MM.1S (cell line): ENCODE measurements at regions not wholly inside any gene's neighbourhood (a gene's known extent, or its start where the extent isn't known, plus 50 kb on each side); places are given as distances from the start of the nearest gene placed in this dataset.

Experiments used
- DNase-seq: peaks from one replicate; pipeline ENCODE4 v3.0.0-alpha.2; 2015
- H2AFZ ChIP-seq: fragments of 300-600 bp; sonication (generic); 2 replicates; pipeline ENCODE4 v1.6.0; 2016; ENCODE audit warnings: antibody characterized with exemption, low read length
- H3F3A ChIP-seq: fragments of 300-600 bp; sonication (generic); 2 replicates; pipeline ENCODE4 v1.6.1; 2016; ENCODE audit warnings: mild to moderate bottlenecking, antibody characterized with exemption, low read length, moderate library complexity, mixed read lengths; ENCODE audit not compliant: insufficient read depth
- H3K27ac ChIP-seq: fragments of 300-600 bp; sonication (generic); 2 replicates; pipeline ENCODE4 v1.5.1; 2016; ENCODE audit warnings: mild to moderate bottlenecking, low read length
- H3K27me3 ChIP-seq: fragments of 300-600 bp; sonication (generic); replicated peaks from 2 replicates; pipeline ENCODE4 v1.6.0; 2016; ENCODE audit warnings: low read length; ENCODE audit not compliant: insufficient read depth
- H3K36me3 ChIP-seq: fragments of 300-600 bp; sonication (generic); replicated peaks from 2 replicates; pipeline ENCODE4 v1.6.1; 2016; ENCODE audit warnings: mild to moderate bottlenecking, low read length, mixed read lengths; ENCODE audit not compliant: insufficient read depth
- H3K4me1 ChIP-seq: fragments of 300-600 bp; sonication (generic); 2 replicates; pipeline ENCODE4 v1.6.1; 2016; ENCODE audit warnings: low read length, mixed read lengths
- H3K4me2 ChIP-seq: fragments of 300-600 bp; sonication (generic); 2 replicates; pipeline ENCODE4 v1.6.0; 2016; ENCODE audit warnings: low read depth, low read length
- H3K4me3 ChIP-seq: fragments of 300-600 bp; sonication (generic); 2 replicates; pipeline ENCODE4 v1.5.1; 2016; ENCODE audit warnings: low read length, mixed read lengths
- H3K79me2 ChIP-seq: fragments of 300-600 bp; sonication (generic); 2 replicates; pipeline ENCODE4 v1.6.1; 2016; ENCODE audit warnings: mixed run types, low read length, mixed read lengths
- H3K9ac ChIP-seq: fragments of 300-600 bp; sonication (generic); 2 replicates; pipeline ENCODE4 v1.6.1; 2016; ENCODE audit warnings: low read length, mixed read lengths
- H3K9me2 ChIP-seq: fragments of 300-600 bp; sonication (generic); replicated peaks from 2 replicates; pipeline ENCODE4 v1.6.1; 2016; ENCODE audit warnings: mild to moderate bottlenecking, low read length, mixed read lengths; ENCODE audit not compliant: insufficient read depth
- H3K9me3 ChIP-seq: fragments of 300-600 bp; sonication (generic); replicated peaks from 2 replicates; pipeline ENCODE4 v1.6.1; 2016; ENCODE audit warnings: mild to moderate bottlenecking, low read length, mixed read lengths; ENCODE audit not compliant: insufficient read depth
- H4K20me1 ChIP-seq: fragments of 300-600 bp; sonication (generic); 2 replicates; pipeline ENCODE4 v1.6.1; 2016; ENCODE audit warnings: mild to moderate bottlenecking, low read length, moderate library complexity, mixed read lengths; ENCODE audit not compliant: insufficient read depth
- EZH2 ChIP-seq: fragments of 300-600 bp; sonication (generic); optimal IDR thresholded peaks from 2 replicates; pipeline ENCODE3; 2017; ENCODE audit warnings: low read depth, mild to moderate bottlenecking, antibody characterized with exemption, low read length, mixed read lengths
- EZH2phosphoT487 ChIP-seq: fragments of 300-600 bp; sonication (generic); IDR thresholded peaks from 2 replicates; pipeline ENCODE4 v1.6.1; 2018; ENCODE audit warnings: antibody characterized with exemption, low read length
- TF ChIP-seq, protein P1 (sequence below): fragments of 300-600 bp; sonication (generic); IDR thresholded peaks from 2 replicates; pipeline ENCODE4 v1.5.1; 2016; ENCODE audit warnings: antibody characterized with exemption, low read length, mixed read lengths

DNA sequence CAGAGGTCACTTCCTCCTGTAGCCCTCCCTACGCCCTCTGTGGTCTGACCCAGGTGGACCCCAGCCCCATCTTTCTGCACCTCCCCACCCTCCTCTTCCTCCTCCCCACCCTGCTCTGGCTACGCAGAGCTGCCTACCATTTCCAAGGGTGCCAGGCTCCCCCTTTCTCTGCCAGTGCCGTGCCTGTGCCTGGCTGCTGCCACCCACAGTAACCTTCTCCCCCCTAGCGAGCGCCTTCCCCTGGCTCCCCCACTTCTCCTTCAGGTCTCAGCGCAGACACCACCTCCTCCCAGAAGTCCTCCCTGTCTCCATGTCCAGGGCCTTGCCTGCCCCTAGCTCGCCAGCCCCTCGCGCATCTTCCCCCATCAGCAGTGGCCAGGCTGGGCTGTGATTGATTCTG lies 471.5 kb downstream of the PTPRU start:
- Histone ChIP-seq H3K36me3 (no peaks in the 10 kb centered on the region), H3K4me3 (no peak overlapping the region), H3K4me1 (no peaks in the 10 kb centered on the region), H2AFZ (no peak overlapping the region), H3K9me2 (no peaks in the 10 kb centered on the region), H4K20me1 (no peaks in the 10 kb centered on the region), H3K9ac (no peak overlapping the region), H3K79me2 (no peaks in the 10 kb centered on the region), H3K4me2 (no peak overlapping the region), H3K9me3 (no peaks in the 10 kb centered on the region), H3F3A (no peaks in the 10 kb centered on the region), H3K27ac (no peak overlapping the region), H3K27me3 (peaks cover 77% of the 10 kb centered on the region)
- no peak for DNase-seq
- TF ChIP-seq, protein P1, sequence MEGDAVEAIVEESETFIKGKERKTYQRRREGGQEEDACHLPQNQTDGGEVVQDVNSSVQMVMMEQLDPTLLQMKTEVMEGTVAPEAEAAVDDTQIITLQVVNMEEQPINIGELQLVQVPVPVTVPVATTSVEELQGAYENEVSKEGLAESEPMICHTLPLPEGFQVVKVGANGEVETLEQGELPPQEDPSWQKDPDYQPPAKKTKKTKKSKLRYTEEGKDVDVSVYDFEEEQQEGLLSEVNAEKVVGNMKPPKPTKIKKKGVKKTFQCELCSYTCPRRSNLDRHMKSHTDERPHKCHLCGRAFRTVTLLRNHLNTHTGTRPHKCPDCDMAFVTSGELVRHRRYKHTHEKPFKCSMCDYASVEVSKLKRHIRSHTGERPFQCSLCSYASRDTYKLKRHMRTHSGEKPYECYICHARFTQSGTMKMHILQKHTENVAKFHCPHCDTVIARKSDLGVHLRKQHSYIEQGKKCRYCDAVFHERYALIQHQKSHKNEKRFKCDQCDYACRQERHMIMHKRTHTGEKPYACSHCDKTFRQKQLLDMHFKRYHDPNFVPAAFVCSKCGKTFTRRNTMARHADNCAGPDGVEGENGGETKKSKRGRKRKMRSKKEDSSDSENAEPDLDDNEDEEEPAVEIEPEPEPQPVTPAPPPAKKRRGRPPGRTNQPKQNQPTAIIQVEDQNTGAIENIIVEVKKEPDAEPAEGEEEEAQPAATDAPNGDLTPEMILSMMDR = no peak

- TF ChIP-seq, protein P1 = peak; percentile 24; the same call in 1 of the 2 replicates
- no peak for TF ChIP-seq EZH2phosphoT487
- H4K20me1 ChIP-seq = no peaks in the 10 kb centered on the region
- H3K9ac ChIP-seq = no peak overlapping the region
- peaks cover 78% of the 10 kb centered on the region for H3K27me3 ChIP-seq
- no peak overlapping the region for H3K4me3 ChIP-seq
- H3K9me3 ChIP-seq = no peaks in the 10 kb centered on the region
- H3K9me2 ChIP-seq = no peaks in the 10 kb centered on the region
- H3K79me2 ChIP-seq = no peaks in the 10 kb centered on the region
- no peaks in the 10 kb centered on the region for H3F3A ChIP-seq
- H3K4me2 ChIP-seq = no peak overlapping the region
- H3K4me1 ChIP-seq = no peaks in the 10 kb centered on the region
- H3K27ac ChIP-seq = no peak overlapping the region
- no peaks in the 10 kb centered on the region for H3K36me3 ChIP-seq
- no peak overlapping the region for H2AFZ ChIP-seq
- peak; percentile 8 for DNase-seq
Observed at GRCh38 chr1:29706936-29707335, 470.6 kb downstream of the PTPRU start.

DNA sequence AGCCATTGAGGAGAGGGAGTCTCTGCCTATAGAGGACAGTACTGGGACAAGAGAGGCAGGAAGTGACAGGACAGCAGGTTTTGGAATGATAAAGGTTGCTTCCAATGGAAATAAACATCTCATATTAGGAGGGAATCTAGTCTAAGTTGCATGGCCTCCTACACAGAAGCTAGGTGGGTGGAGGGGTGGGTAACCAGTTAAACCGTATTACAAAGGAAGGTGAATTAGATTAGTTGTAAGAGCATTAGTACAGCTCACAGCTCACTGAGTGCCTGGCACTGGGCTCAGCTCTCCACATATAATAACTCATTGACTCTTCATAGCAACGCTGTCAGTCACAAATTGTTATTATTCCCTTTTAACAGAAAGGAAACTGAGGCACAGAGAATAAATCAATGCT lies 468.1 kb downstream of the PTPRU start:
- no peak overlapping the region for H2AFZ ChIP-seq
- no peak overlapping the region for H3K4me2 ChIP-seq
- H3K4me1 ChIP-seq = no peaks in the 10 kb centered on the region
- H3F3A ChIP-seq = no peaks in the 10 kb centered on the region
- H3K36me3 ChIP-seq = no peaks in the 10 kb centered on the region
- no peak overlapping the region for H3K27ac ChIP-seq
- no peak overlapping the region for H3K4me3 ChIP-seq
- no peaks in the 10 kb centered on the region for H3K9me2 ChIP-seq
- TF ChIP-seq EZH2phosphoT487 (no peak), EZH2 (no peak)
- TF ChIP-seq, protein P1 = no peak
- no peaks in the 10 kb centered on the region for H3K79me2 ChIP-seq
- peaks cover 73% of the 10 kb centered on the region for H3K27me3 ChIP-seq
- H4K20me1 ChIP-seq = no peaks in the 10 kb centered on the region
- H3K9me3 ChIP-seq = no peaks in the 10 kb centered on the region
- no peak for DNase-seq
- H3K9ac ChIP-seq = no peak overlapping the region
